GM13976 (cell line): ENCODE measurements at regions not wholly inside any gene's neighbourhood (a gene's known extent, or its start where the extent isn't known, plus 50 kb on each side); places are given as distances from the start of the nearest gene placed in this dataset.

Experiments used
- DNase-seq: peaks from one replicate; pipeline ENCODE4 v3.0.0; 2012; ENCODE audit warnings: low spot score
- in situ Hi-C: fragments of 300-500 bp; cut with MboI; formaldehyde crosslinking; loops from one replicate; pipeline ENCODE4 v1.12.0; 2022; ENCODE audit warnings: low sequenced_read_pairs, mixed read lengths, inconsistent platforms; ENCODE audit not compliant: unreplicated experiment
- TF ChIP-seq, protein P1 (sequence below): IDR thresholded peaks from 2 replicates; pipeline ENCODE4 v1.5.1; 2012; ENCODE audit warnings: borderline replicate concordance, mild to moderate bottlenecking; ENCODE audit not compliant: insufficient read depth; ENCODE audit errors: extremely low read depth, missing control alignments, control extremely low read depth

DNA sequence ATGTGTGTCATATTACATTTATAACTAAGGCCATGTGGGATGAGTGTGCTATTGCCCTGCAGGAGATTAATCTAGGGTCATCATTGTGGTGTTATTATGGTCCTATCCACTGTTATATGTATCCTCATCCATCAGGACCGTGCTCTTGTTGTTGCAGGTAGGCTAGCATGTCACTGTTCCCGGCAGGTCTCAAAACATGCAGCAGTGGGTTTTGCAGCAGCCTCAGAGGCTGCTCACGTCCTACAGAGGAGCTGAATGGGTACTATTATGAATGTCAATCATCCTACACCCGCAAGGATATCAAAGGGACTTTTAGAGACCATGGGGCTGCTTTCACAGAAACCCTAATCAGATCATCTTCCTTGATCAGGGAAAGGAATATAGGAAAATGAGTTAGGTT is 318.2 kb downstream of the SAMD5 start:
- TF ChIP-seq, protein P1, sequence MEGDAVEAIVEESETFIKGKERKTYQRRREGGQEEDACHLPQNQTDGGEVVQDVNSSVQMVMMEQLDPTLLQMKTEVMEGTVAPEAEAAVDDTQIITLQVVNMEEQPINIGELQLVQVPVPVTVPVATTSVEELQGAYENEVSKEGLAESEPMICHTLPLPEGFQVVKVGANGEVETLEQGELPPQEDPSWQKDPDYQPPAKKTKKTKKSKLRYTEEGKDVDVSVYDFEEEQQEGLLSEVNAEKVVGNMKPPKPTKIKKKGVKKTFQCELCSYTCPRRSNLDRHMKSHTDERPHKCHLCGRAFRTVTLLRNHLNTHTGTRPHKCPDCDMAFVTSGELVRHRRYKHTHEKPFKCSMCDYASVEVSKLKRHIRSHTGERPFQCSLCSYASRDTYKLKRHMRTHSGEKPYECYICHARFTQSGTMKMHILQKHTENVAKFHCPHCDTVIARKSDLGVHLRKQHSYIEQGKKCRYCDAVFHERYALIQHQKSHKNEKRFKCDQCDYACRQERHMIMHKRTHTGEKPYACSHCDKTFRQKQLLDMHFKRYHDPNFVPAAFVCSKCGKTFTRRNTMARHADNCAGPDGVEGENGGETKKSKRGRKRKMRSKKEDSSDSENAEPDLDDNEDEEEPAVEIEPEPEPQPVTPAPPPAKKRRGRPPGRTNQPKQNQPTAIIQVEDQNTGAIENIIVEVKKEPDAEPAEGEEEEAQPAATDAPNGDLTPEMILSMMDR, result no peak
- in situ Hi-C loops, result no loop called here
- DNase-seq, result no peak

DNA sequence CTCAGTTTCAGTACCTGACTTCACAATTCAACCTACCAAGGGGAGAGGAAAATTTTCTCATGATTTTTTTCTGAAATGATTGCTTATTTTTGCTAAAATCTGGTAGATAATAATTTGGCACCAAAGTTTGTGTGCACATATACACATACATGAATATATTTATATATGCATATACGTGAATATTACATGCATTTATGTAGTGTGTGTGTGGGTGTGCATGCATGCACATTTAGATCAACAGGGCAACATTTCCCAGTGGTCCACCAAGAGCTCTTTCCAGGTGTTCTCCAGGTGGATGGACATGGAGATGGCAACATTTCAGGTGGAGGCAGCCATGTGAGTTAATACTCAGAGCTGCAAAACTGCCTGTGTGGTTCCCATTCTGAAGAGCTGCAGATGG is 320.9 kb downstream of the SAMD5 start:
- in situ Hi-C loops, result no loop called here
- no peak for DNase-seq
- TF ChIP-seq, protein P1, result no peak

DNA sequence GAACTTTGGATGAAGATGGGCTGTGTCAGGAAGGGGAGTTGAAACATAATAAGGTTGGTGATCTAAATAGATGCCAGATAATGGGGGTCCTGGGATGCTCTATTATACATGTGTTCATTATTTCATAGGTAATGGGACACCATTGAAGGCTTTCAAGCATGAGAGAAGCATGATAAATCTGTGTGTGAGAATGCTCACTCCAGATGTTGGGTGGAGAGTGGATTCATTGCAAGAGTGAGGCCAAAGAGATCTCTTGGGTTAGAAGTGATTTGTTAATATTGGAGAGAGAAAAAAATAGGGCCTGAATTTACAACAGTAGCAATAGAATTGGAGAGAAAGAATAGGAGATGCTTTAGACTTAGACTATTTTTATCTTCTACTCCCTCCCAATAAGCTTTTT is 321.3 kb downstream of the SAMD5 start:
- no peak for DNase-seq
- TF ChIP-seq, protein P1, result no peak
- in situ Hi-C loops, result no loop called here

DNA sequence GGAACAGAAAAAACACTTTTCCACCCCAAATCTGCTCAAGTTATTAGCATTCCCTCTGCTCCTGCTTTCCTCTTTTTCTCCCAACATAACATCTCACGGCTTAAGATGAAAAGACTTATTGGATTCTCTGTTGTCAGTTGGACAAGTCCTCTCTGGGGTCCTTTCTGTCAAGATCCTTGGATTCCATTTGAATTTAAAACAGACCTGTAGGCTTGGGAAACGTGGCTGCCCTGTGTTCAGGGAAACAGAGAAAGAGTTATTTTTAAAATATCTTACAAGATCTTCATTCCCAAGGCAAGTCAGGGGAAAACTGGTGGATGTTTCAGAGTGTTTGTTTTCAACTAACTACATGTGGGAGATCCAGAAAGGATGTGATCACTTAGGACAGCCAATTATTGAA is 322.9 kb downstream of the SAMD5 start:
- TF ChIP-seq, protein P1, result no peak
- in situ Hi-C loops, result no loop called here
- no peak for DNase-seq

DNA sequence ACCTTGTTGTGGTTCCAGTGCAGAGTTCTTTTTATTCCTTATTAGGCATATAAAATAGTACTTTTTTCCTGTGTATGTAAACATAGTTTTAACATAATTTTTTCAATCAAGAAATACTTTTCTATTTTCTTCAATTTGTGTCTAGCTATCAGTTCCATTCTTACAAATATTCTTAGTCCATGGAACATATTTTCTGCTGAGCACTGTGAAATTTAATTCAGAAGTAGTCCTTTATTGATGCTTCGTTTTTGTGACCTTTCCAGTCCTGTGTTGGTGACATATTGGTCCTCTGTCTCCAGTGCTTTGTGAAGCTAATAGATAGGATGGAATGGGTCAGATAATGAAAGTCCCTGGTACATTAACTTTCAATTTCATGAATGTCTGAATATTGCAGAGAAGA is 325.1 kb downstream of the SAMD5 start:
- DNase-seq, result no peak
- in situ Hi-C loops, result no loop called here

DNA sequence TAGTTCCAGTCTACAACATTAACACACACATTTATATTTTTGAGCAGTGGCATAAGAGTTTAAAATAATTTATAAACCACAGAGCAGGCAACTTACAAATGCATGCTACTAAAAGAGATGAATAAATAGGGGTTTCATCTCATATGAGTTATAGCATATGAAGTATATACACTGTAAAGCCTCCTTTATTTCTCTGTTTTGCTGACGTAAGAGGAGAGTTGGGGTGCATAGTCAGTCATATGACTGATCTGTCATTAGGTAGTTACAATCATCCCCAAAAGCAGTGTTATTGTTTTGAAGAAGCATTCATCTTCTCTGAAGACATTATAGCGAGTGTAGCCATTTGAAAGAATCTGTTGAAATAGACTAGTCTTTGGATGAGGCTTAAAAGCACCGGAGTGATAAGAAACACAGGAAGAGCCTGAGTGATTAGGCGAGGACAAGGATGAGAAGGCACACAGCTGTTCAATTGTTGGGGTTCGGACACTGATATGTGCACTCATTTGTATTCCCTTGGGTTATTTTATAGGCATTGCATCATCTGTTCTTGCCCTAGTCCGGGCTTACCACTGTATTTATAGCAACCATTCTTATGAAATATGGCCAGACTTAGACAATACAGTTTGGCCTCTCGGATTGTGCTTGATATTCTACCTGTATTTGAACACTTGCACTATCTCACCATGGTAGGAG is 325.7 kb downstream of the SAMD5 start:
- DNase-seq, result no peak
- TF ChIP-seq, protein P1, result no peak
- in situ Hi-C loops, result no loop called here

More for the DNA sequence above, 325.1 kb downstream of the SAMD5 start:
- TF ChIP-seq, protein P1, result no peak
